Neuronal stem cell (in vitro differentiated cells): ENCODE measurements at regions not wholly inside any gene's neighbourhood (a gene's known extent, or its start where the extent isn't known, plus 50 kb on each side); places are given as distances from the start of the nearest gene placed in this dataset.
A peak's percentile ranks its signal among the peaks of the same experiment; 100 is the strongest.
"Not testable (repeated sequence)": the region's sequence is repeated elsewhere in the genome, so short reads cannot be mapped to it uniquely, and the experiment has no call there.

Experiments used
- DNase-seq: peaks from one replicate; pipeline ENCODE4 v3.0.0-alpha.2; 2013; ENCODE audit warnings: low spot score
- H2AFZ ChIP-seq: one replicate; pipeline ENCODE4 v1.6.1; 2013; ENCODE audit warnings: mild to moderate bottlenecking, low read length, inconsistent platforms
- H2AK5ac ChIP-seq: 2 replicates; pipeline ENCODE4 v1.6.1; 2013; ENCODE audit warnings: low read depth, mild to moderate bottlenecking, inconsistent platforms, low read length, moderate library complexity, mixed read lengths
- H2BK120ac ChIP-seq: 2 replicates; pipeline ENCODE4 v1.6.1; 2013; ENCODE audit warnings: low read depth, mild to moderate bottlenecking, inconsistent platforms, low read length, moderate library complexity, mixed read lengths
- H2BK12ac ChIP-seq: one replicate; pipeline ENCODE4 v1.6.1; 2013; ENCODE audit warnings: low read length, inconsistent platforms
- H2BK15ac ChIP-seq: 2 replicates; pipeline ENCODE4 v1.6.1; 2013; ENCODE audit warnings: mild to moderate bottlenecking, low read length, inconsistent platforms, mixed read lengths
- H2BK5ac ChIP-seq: one replicate; pipeline ENCODE4 v1.6.1; 2013; ENCODE audit warnings: inconsistent platforms, mild to moderate bottlenecking, low read length, moderate library complexity
- H3K14ac ChIP-seq: one replicate; pipeline ENCODE4 v1.6.1; 2013; ENCODE audit warnings: low read length, inconsistent platforms
- H3K18ac ChIP-seq: 2 replicates; pipeline ENCODE4 v1.6.1; 2013; ENCODE audit warnings: low read length, inconsistent platforms
- H3K23ac ChIP-seq: 2 replicates; pipeline ENCODE4 v1.6.1; 2013; ENCODE audit warnings: low read depth, mild to moderate bottlenecking, mixed read lengths, low read length, inconsistent platforms; ENCODE audit not compliant: poor library complexity
- H3K27ac ChIP-seq: replicated peaks from 3 replicates; pipeline ENCODE4 v1.5.1; 2013; ENCODE audit warnings: low read length, inconsistent platforms
- H3K27me3 ChIP-seq, 3 experiments: 2 replicates each; pipeline ENCODE4 v1.6.1; 2013; ENCODE audit warnings: low read length in 3 of 3, mild to moderate bottlenecking in 2 of 3, inconsistent platforms in 1 of 3, low read depth in 1 of 3, mixed read lengths in 1 of 3, moderate library complexity in 1 of 3; ENCODE audit not compliant: control insufficient read depth in 3 of 3, insufficient read depth in 3 of 3
- H3K36me3 ChIP-seq, 2 donors: replicated peaks in 1 of 2; 2 replicates each; pipeline ENCODE4 v1.6.1; 2013; ENCODE audit warnings: low read length in 2 of 2; ENCODE audit not compliant: control insufficient read depth in 2 of 2, insufficient read depth in 2 of 2
- H3K4ac ChIP-seq: 2 replicates; pipeline ENCODE4 v1.6.1; 2013; ENCODE audit warnings: inconsistent platforms, mild to moderate bottlenecking, low read length, moderate library complexity
- H3K4me1 ChIP-seq, 2 donors: 1 replicate in 1 of 2; 2 replicates in 1 of 2; pipeline ENCODE4 v1.6.1; 2013; ENCODE audit warnings: low read length in 2 of 2, low read depth in 1 of 2; ENCODE audit not compliant: control insufficient read depth in 2 of 2, insufficient read depth in 1 of 2
- H3K4me2 ChIP-seq: one replicate; pipeline ENCODE4 v1.6.1; 2013; ENCODE audit warnings: mild to moderate bottlenecking, low read length, inconsistent platforms; ENCODE audit not compliant: insufficient read depth, poor library complexity, severe bottlenecking
- H3K4me3 ChIP-seq, 2 donors: 2 replicates each; pipeline ENCODE4 v1.5.1; 2013; ENCODE audit warnings: low read length in 2 of 2, mild to moderate bottlenecking in 2 of 2, inconsistent platforms in 1 of 2, moderate library complexity in 1 of 2
- H3K79me1 ChIP-seq: one replicate; pipeline ENCODE4 v1.6.1; 2013; ENCODE audit warnings: low read depth, mild to moderate bottlenecking, inconsistent platforms, low read length, moderate library complexity
- H3K9ac ChIP-seq: one replicate; pipeline ENCODE4 v1.6.1; 2013; ENCODE audit warnings: mild to moderate bottlenecking, low read depth, low read length, inconsistent platforms; ENCODE audit not compliant: poor library complexity
- H3K9me3 ChIP-seq, 2 donors: replicated peaks in 1 of 2; 2 replicates each; pipeline versions ENCODE3 to v1.6.1; 2013; ENCODE audit warnings: low read length in 2 of 2, mild to moderate bottlenecking in 2 of 2, inconsistent platforms in 1 of 2, low read depth in 1 of 2, mixed read lengths in 1 of 2, moderate library complexity in 1 of 2; ENCODE audit not compliant: control insufficient read depth in 2 of 2, insufficient read depth in 1 of 2
- H4K8ac ChIP-seq: one replicate; pipeline ENCODE4 v1.6.1; 2013; ENCODE audit warnings: low read depth, mild to moderate bottlenecking, inconsistent platforms, low read length, moderate library complexity
- H4K91ac ChIP-seq: one replicate; pipeline ENCODE4 v1.6.1; 2013; ENCODE audit warnings: low read length, low read depth, mild to moderate bottlenecking, inconsistent platforms; ENCODE audit not compliant: poor library complexity
- WGBS, 2 donors: extraction: QIAGEN DNeasy Blood & Tissue Kit; methylation state at CpG; one replicate each; pipeline ENCODE4 v1.1.7; 2013; ENCODE audit warnings: missing lambda C conversion rate in 2 of 2, mixed read lengths in 1 of 2; ENCODE audit not compliant: insufficient read length in 2 of 2, insufficient replicate concordance in 1 of 2; ENCODE audit errors: extremely low coverage in 2 of 2; 5-methylcytosine and 5-hydroxymethylcytosine counted together

- no peak overlapping the region for H2BK5ac ChIP-seq
- no peak overlapping the region for H2BK12ac ChIP-seq
- no peak overlapping the region for H2BK15ac ChIP-seq
- H2BK120ac ChIP-seq = no peak overlapping the region
- no peaks in the 10 kb centered on the region for H3K9me3 ChIP-seq
- peaks cover 0 to 5% (median 0%) of the 10 kb centered on the region in 3 experiments for H3K27me3 ChIP-seq
- no peaks in the 10 kb centered on the region for H3K36me3 ChIP-seq
- DNase-seq = no peak
- no peak overlapping the region for H3K4me3 ChIP-seq
- no peak overlapping the region for H4K91ac ChIP-seq
- H4K8ac ChIP-seq = no peak overlapping the region
- no peak overlapping the region for H3K9ac ChIP-seq
- no peak overlapping the region for H3K18ac ChIP-seq
- H3K27ac ChIP-seq = no peak overlapping the region
- H3K23ac ChIP-seq = no peak overlapping the region
- WGBS, 2 donors = no CpG with 5 or more reads among the region's 3 CpGs
- no peak overlapping the region for H2AK5ac ChIP-seq
- no peak overlapping the region for H3K4ac ChIP-seq
- H3K79me1 ChIP-seq = no peaks in the 10 kb centered on the region
- peaks cover 3 to 5% of the 10 kb centered on the region in 2 donors for H3K4me1 ChIP-seq
- H2AFZ ChIP-seq = no peak overlapping the region
- no peak overlapping the region for H3K4me2 ChIP-seq
- H3K14ac ChIP-seq = no peak overlapping the region
These were observed 56.7 kb downstream of the CCDC74A start for GRCh38 chr2:131584380-131584779.

- no peak overlapping the region for H2BK5ac ChIP-seq
- H3K18ac ChIP-seq = no peak overlapping the region
- H3K4me3 ChIP-seq = no peak overlapping the region
- peaks cover 3 to 5% of the 10 kb centered on the region in 2 donors for H3K4me1 ChIP-seq
- no peaks in the 10 kb centered on the region for H3K36me3 ChIP-seq
- H2BK15ac ChIP-seq = no peak overlapping the region
- no CpG with 5 or more reads among the region's 4 CpGs for WGBS, 2 donors
- no peak overlapping the region for H3K23ac ChIP-seq
- H3K9me3 ChIP-seq = no peaks in the 10 kb centered on the region
- no peaks in the 10 kb centered on the region for H3K79me1 ChIP-seq
- H2AFZ ChIP-seq = no peak overlapping the region
- no peak overlapping the region for H2AK5ac ChIP-seq
- H3K14ac ChIP-seq = no peak overlapping the region
- H3K4me2 ChIP-seq = no peak overlapping the region
- H4K91ac ChIP-seq = no peak overlapping the region
- H3K9ac ChIP-seq = no peak overlapping the region
- no peak overlapping the region for H2BK12ac ChIP-seq
- peaks cover 0 to 3% (median 0%) of the 10 kb centered on the region in 3 experiments for H3K27me3 ChIP-seq
- DNase-seq = no peak
- H3K27ac ChIP-seq = no peak overlapping the region
- no peak overlapping the region for H4K8ac ChIP-seq
- H3K4ac ChIP-seq = no peak overlapping the region
- no peak overlapping the region for H2BK120ac ChIP-seq
These were observed 57.3 kb downstream of the CCDC74A start for GRCh38 chr2:131584940-131585339.

- WGBS, 2 donors = no CpG with 5 or more reads among the region's 5 CpGs
- Histone ChIP-seq H3K36me3 (no peaks in the 10 kb centered on the region), H3K9ac (no peak overlapping the region), H3K4me3 (no peak overlapping the region), H3K23ac (no peak overlapping the region), H3K4me2 (no peak overlapping the region), H2BK15ac (no peak overlapping the region), H3K79me1 (no peaks in the 10 kb centered on the region), H2AFZ (peak overlapping the region; percentile 81), H3K4ac (no peak overlapping the region), H3K14ac (no peak overlapping the region), H3K9me3 (no peaks in the 10 kb centered on the region), H4K91ac (no peak overlapping the region), H2BK120ac (no peak overlapping the region), H2AK5ac (no peak overlapping the region), H3K27ac (no peak overlapping the region), H3K4me1 (peaks cover 0 to 5% of the 10 kb centered on the region in 2 donors), H2BK5ac (no peak overlapping the region), H3K27me3 (no peaks in the 10 kb centered on the region), H3K18ac (no peak overlapping the region), H2BK12ac (no peak overlapping the region), H4K8ac (no peak overlapping the region)
- no peak for DNase-seq
These were observed 60.6 kb downstream of the CCDC74A start for GRCh38 chr2:131588152-131588873.

GRCh38 chr2:131589126-131589525 is 61.4 kb downstream of the CCDC74A start:
- not testable (repeated sequence) for H3K4me2 ChIP-seq, H3K9ac ChIP-seq, H3K4me1 ChIP-seq, H2BK5ac ChIP-seq, H3K18ac ChIP-seq, DNase-seq, H2BK120ac ChIP-seq, H3K23ac ChIP-seq, H3K36me3 ChIP-seq, H3K4me3 ChIP-seq, H4K91ac ChIP-seq, H3K4ac ChIP-seq, H4K8ac ChIP-seq, H3K14ac ChIP-seq, H2BK12ac ChIP-seq, H2AFZ ChIP-seq, H3K9me3 ChIP-seq, H3K27me3 ChIP-seq, H3K27ac ChIP-seq, H3K79me1 ChIP-seq
- peak overlapping the region; percentile 46 for H2AK5ac ChIP-seq
- no CpG with 5 or more reads among the region's 6 CpGs for WGBS, 2 donors
- H2BK15ac ChIP-seq = peak overlapping the region; percentile 37
